Activated T-cell treated with anti-CD3 and anti-CD28 coated beads for 48 hours (primary cell): ENCODE measurements at regions not wholly inside any gene's neighbourhood (a gene's known extent, or its start where the extent isn't known, plus 50 kb on each side); places are given as distances from the start of the nearest gene placed in this dataset.
"Not testable (repeated sequence)": the region's sequence is repeated elsewhere in the genome, so short reads cannot be mapped to it uniquely, and the experiment has no call there.

Experiments used
- DNase-seq: peaks from one replicate; pipeline ENCODE4 v3.0.0-alpha.2; 2020; ENCODE audit warnings: low read depth

DNA sequence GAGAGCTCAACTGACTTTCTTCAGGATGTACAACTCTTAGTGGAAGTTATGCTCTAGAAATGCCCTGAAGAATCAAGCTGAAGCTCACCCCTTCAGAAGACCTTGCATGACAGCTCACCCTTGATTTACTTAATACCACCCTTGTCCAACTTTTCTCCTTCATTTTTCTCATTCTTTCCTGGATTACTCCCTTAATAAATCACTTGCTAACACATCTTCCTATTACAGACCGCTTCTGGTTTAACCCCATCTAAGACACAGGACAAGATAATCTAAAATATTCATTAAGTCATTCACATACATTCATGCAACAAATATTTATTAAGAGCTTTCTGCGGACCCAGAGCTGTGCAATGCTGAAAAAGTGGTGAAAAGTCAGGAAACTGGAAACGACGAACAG lies 630.7 kb upstream of the RORB start:
- no peak for DNase-seq

DNA sequence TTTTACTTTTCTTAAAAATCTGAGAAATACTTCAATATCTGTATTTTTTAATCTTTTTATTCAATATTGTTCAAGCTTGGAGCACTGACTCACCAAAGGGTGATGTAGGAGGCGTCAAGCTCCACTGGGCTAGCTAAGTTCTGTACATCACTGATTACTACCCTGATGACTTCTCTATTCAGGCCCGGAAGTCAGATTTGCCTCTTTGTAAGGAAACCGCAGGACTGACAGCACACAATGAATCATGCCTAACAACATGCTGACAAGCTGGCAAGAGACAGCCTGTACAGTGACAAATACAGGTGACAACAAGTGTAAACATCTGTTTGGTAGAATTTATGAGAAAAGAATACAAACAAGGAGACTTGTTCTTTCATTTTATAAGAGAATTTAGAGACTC lies 627.9 kb upstream of the RORB start:
- DNase-seq, result no peak

DNA sequence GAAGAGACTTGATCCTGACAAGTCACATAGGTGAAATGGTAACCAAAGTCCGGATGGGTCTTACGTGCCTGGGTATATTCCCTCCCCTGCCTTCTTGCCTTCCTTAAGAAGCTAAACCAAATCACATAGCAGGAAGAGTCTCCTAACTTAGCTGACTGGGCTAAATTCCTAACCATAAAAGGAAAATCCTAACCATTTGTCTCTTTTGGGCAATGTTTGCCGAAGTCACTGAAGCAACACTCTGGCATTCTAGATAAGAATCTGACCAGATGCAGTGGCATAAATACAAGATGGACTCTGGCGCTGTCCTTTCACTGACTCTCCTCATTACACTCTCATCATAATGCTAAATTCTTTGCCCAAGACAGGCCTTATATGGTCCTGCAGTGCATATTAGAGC lies 625.5 kb upstream of the RORB start:
- no peak for DNase-seq

DNA sequence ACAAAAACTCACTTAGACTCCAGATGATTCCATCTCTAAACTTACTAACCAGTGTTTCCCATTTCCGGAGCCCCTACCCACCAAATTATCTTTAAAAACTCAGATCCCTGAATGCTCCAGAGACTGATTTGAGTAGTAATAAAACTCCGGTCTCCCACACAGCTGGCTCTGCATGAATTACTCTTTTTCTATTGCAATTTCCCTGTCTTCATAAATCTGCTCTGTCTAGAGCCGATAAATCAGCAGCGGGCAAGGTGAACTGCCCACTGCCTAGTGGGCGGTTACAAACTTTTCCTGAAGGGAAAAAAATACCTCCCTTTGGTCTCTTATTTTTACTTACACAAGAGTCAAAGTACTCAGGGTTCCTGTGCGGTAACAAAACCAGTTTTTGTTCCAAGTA lies 624.4 kb upstream of the RORB start:
- no peak for DNase-seq

DNA sequence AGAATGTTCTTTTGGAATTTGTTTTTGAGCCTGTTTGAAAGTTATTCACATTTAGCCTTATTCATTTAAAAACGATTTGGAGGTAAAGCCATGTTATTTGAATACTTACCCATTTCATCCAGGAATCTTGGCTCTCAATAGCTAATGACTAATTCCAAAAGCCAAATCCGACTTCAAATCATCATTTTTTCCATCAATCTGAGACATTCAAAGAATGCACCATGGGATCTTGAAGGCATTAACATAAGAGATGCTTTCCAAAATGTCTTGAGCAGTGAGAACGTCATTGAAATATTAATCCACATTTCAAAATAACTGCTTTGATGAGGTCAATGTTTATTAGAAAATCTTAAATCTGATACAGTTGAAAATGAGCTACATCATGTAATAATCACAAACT lies 617.0 kb upstream of the RORB start:
- no peak for DNase-seq

DNA sequence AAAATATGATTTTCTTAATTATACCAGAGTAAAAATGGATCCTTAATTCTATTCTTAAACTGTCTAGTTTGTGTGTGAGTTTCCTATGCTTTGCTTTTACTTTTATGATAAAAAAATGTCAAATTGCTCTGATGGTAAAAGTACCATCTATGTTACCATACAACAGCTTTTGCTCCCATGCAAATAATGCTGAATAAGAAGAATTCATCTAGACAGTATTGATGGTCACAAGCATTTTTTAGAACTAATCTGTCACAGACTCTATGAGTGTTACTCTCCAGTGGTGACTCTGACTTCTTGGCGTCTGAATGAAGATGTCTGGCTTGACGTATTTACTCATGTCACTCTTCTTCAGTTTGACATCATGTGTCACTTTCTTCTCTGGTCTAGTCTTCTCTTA lies 608.1 kb upstream of the RORB start:
- DNase-seq, result no peak

DNA sequence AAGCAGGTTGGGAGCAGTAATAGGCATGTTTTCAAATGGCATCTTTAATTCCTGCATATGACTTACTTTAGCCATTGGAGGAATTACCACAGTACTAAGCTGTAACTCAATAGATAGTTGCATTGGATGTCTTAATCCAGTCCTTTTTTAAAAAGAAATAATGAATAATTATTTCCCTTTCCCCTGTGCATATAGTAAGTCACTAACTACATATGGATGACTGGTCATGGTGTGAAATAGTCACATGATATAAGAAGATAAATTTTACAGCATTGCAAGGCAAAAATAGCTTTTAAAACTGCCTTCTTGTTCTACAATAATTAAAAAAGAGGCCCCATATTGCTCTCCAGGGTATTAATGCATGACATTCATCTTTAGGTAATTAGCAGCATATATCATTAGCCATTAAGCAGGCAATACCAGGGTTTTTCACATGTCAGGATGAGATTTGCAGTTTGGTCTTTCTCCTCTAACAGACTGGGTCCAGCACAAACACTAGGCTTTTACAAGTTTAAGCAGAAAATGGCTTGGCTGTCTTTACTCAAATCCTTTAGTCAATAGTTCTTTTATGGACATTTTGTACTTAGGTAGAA lies 606.4 kb upstream of the RORB start:
- DNase-seq, result no peak

DNA sequence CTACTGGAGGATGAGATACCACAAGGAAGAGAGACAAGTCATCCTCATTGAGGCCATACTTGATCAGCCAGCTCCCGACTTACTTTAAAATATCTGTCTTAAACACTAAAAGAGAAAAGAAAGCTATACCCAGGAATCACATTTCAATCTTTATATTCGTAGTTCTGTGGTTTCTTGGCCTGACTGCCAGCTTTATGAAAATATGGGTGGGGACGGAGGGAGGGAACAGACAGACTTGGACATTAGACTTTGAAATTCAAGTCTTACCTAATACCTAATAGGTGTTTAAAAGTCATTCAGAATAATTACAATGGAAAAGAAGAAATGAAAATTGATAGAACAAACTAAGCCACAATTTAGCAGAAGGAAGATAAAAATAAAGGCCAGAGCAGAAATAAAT lies 604.8 kb upstream of the RORB start:
- no peak for DNase-seq

DNA sequence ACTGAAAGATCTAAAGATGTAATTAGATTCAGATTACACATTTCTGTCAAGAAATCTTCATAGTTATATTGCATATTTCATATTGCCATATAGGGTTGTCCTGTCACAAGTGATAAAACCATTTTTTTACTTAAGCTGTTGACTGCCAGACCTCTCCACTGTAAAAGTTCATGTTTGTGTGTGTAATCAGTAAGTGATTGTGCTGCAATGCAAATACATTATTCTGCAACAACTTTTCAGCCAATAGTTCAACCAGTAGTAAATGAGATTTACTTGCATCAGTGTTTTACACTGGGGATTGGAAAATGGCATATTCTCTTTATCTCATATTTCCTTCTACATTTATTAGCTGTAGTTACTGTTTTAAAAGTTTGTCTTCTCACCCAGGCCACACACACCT lies 603.9 kb upstream of the RORB start:
- DNase-seq, result no peak

DNA sequence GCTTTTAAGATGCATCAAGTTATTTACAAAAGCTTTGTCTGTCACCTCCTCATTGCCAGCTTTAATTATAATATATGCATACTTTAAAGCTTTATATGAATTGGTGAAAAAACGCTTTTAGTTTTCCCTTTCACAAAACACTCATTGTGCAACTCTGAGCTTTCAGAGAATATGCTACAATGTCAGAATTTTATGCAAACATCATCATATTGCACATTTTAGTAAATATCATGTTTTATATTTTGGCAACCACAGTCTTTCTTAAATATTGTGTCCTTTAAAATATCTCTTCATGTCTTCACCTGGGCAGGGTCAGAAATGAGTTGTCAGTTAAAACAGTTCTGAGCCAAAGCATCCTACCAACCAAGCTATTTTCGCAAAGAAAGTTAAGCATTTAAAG lies 601.1 kb upstream of the RORB start:
- DNase-seq, result no peak

DNA sequence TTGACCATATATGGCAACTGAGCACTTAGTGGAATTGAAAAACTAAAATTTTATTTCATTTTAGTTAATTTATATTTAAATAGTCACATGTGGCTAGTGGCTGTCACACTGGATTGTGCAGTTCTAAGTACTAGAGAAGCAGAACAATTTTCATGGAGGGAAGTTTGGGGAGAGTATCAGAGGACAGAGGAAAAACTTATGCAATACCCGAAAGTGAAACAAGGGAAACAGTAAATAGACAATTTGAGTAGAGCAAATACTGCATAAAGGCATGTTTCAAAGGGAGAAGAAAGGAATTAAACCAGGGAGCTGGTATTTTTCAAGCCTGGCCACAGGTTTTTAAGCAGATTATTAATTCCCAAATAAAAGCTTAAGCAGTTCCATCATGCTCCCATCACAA lies 590.5 kb upstream of the RORB start:
- DNase-seq, result no peak

DNA sequence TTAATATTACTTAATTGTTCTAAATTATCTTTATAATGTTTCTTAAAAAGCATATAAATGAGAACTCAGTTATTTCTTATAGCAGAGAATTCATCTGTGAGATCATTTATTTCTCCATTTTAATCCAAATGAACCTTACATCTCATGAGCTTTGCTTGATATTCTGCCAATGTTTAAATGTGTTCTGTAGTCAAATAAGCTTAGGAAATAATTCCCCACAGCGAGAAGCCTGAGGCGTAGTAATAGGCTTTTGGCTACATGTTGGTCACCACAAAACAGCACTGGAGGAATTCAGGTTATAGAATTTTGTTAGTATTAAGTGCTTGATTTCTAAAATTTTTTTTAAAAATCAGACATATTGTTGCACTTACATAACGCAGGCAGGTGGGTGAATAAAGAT lies 585.3 kb upstream of the RORB start:
- no peak for DNase-seq

DNA sequence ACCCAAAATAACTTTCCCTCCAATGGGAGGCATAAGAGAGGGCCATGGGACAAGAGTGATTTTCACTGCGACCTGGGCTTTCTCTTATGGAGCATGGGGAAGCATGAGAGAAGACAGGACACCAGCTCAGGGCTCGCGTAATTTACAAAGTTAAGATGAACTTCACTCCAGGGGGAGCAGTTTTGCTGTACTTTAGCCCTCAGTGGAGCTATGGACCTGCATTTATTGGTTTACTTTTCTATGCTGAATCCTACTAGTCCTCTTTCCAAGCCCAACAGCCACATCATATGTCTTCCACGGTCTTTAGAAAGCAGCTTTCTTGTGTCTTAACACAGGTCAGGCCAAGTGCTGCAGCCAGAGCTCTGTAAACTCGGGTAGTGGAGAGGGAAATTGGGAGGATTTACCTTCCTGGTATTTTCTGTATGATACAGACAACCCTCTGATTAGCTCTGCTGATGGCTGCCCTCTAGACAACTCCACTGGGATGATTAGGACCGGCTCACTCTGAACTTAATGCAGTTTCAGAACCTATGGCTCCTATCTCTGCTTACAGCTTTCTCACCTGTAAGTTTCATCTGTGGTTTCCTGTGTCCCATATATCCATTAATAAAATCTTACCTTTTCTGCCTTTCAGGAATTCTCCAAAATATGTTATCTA lies 581.0 kb upstream of the RORB start:
- no peak for DNase-seq

DNA sequence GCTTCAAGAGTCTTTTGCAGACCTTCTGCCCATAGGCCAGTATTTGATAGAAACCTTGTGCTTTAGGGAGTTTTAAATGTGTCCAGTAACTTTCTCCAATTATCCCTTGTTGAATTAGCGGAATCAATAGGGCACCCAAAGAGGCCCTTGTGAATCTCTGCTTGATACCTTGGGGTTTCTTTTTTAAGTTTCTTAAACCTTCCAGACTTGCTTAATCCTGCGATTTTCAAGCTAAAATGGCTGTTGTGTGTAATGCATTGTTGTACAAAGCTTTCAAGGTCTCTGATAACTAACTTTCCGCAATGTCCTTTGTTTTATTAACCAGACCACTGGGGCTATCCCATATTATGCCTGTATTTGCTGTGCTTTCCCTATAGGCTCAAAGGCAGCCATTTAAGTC lies 577.4 kb upstream of the RORB start:
- no peak for DNase-seq

DNA sequence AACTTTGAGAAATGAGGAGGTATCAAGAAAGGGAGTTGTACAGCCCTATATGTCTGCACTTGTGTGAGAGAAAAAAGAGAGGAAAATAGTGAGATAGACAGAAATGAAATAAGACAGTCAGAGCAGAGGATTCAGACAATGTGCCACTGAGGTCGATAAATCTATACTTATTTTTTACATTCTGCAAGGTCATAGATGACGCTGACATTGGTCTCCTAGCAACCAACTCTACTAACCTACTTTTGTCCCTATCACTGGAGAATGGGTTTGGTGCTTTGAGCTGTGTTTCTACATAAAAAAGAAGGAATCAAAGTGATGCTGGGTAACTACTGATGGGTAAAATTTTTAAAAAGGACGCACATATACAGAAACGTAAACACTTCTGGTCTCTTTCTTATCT lies 573.3 kb upstream of the RORB start:
- DNase-seq, result no peak

DNA sequence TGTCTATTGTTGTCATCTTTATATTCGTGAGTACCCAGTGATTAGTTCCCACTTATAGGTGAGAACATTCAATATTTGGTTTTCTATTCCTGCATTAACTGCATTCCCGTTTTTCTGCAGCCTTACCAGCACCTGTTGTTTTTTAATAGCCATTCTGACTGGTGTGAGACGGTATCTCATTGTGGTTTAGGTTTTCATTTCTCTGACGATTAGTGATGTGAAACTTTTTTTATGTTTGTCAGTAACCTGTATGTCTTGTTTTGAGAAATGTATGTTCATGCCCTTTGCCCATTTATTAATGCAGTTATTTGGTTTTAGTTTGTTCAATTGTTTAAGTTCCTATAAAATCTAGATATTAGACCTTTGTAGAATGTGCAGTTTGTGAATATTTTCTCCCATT lies 546.0 kb upstream of the RORB start:
- DNase-seq, result no peak

DNA sequence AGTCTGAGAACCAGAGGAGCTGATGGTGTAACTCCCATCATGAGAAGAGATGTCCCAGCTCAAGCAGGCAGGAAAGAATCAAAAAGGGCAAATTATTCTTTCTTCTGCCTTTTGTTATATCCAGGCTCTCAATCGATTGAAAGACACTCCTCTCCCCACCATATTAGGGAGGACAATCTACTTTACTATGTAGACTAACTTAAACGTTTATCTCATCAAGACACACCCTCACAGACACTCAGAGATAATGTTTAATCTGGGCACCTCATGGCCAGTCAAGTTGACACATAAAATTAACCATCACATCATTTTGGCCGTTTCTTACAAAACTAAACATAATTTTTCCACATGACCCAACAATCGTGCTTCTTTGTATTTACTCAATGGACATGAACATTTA lies 534.3 kb upstream of the RORB start:
- DNase-seq, result no peak

DNA sequence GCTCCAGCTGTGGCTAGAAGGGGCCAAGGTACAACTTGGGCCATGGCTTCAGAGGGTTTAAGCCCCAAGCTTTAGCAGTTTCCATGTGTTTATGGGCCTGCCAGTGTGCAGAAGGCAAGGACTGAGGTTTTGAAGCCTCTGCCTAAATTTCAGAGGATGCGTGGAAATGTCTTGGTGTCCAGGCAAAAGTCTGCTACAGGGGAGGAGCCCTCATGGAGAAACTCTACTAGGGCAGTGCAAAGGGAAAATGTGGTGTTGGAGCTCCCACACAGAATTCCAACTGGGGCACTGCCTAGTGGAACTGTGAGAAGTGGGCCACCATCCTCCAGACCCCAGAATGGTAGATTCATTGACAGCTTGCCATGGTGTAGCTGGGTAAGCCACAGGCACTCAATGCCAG lies 527.2 kb upstream of the RORB start:
- DNase-seq, result no peak

DNA sequence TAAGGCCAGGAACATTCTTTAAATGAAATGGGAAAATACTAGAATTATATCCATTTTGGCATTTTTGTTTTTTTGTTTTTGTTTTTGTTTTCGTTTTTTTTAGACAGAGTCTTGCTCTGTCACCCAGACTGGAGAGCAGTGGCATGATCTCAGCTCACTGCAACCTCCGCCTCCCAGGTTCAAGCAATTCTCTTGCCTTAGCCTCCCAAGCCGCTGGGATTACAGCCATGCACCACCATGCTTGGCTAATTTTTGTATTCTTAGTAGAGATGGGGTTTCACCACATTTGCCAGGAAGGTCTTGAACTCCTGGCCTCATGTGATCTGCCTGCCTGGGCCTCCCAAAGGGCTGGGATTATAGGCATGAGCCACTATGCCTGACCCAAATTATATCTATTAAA lies 520.7 kb upstream of the RORB start:
- DNase-seq, result not testable (repeated sequence)

DNA sequence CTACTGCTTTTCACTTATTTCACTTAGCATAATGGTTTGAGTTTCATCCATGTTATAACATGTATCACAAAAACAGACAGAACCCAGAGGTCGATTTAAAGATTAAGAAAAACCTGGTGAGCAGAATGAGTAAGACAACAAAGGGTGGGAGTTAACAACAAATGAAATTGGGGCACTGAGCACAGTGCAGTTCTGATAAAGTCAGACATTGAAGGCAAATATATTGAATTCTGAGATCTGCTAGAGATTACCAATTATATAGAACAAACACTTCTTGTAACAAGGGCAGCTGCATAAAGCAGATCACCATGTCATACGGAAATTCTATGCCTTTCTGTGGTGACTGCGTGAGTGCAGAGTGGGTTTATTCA lies 517.3 kb upstream of the RORB start:
- DNase-seq, result no peak

DNA sequence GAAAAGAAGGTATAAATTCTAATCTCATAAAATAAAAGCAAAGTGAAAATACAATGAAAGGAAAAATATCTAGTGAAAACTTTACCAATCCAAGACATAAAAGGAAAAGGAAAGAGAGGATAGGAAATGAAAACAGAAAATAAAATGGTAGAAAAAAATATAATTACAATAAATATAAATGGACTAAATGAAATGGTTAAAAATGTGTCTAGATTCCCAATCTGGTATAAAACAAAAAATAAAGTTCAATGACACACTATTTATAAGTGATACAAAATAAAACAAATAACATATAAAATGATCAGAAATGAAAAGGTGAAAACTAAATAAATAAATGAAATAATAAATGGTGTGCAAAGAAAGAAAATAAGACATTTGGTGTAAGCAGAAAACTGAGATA lies 516.4 kb upstream of the RORB start:
- no peak for DNase-seq

DNA sequence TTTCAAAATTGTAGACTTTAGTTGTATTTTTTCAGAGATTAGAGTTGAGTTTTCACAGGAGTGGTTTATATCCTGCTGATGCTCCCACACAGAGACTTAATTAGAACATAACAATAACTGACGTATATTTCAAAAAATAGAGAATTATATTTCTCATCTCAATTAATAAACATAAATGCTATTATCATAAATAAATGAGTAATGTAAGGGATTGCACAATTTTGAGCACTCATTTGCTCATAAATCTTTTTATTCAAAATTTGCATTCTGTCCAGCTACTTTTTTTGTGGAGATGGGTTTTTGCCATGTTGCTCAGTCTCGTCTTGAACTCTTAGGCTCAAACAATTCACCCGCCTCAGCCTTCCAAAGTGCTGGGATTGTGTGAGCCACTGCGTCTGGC lies 515.7 kb upstream of the RORB start:
- no peak for DNase-seq

DNA sequence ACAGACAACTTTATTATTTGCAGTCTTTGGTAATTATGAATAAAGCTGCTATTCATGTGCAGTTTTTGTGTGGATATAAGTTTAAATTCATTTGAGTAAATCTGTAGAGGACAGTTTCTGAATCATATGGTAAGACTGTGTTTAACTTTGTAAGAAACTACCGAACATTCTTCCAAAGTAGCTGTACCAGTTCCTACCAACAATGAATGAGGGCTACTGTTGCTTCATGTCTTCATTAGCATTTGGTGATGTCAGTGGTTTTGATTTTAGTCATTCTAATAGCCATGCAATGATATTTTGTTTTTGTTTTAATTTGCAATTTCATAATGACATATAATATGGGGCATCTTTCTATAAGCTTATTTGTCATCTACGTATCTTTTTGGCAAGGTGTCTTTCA lies 501.3 kb upstream of the RORB start:
- DNase-seq, result no peak

DNA sequence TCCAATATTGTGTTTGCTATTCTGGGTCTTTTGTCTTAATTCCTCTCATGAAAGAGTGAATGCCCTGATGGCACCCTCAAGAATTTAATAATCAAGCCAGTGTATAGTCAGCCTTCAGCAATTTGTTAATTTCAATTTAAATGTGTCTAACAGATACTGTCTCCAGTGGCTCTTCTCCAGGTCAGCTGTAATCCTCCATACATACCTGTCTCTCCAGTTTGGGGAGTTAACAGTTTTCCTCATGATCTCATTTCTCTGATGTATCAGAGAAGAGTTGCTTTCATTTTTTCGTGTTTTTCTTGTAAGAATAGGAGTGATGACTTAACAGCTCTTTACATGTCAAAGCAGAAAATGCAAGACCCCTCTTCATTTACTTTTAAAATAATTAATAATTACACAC lies 500.3 kb upstream of the RORB start:
- DNase-seq, result no peak

DNA sequence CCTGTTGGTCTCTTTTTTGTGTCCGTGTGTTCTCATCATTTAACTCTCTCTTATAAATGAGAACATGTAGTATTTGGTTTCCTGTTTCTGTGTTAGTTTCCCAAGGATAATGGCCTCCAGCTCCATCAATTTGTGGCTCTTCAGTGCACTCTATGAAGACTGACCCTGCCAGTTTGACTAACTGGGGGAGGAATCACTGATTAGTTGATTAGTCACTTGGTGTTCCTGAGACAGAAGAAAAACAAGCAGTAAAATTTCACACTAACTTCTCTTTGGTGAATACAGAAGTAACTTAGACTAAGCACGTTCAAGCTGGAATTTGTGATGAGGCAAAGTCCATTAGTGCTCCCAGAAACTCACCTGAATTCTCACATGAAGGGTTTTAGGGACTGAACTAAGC lies 495.8 kb upstream of the RORB start:
- no peak for DNase-seq
